ENCODE measurements at regions not wholly inside any gene's neighbourhood (a gene's known extent, or its start where the extent isn't known, plus 50 kb on each side); places are given as distances from the start of the nearest gene placed in this dataset.

GRCh38 chr7:85764034-85764433 lies 577.2 kb upstream of the SEMA3D start:
- no peaks in the 10 kb centered on the region for H3K4me1 Mint-ChIP-seq

DNA sequence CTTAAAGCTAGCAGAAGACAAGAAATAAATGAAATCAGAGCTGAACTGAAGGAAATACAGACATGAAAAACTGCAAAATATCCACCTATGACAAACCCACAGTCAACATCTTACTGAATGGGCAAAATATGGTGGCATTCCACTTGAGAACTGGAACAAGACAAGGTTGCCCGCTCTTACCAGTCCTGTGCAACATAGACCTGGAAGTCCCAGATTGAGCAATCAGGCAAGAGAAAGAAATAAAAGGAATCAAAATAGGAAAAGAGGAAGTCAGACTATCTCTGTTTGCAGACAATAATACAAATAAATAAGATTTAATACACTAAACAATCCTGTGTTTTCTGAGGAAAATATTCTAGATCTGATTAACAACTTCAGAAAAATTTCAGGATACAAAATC lies 570.5 kb upstream of the SEMA3D start:
- ATAC-seq (ENCODE audit: low read depth): no peak
- CTCF ChIA-PET: no interaction called here
- TF ChIP-seq EZH2 (IDR thresholded peaks at IDR 0.05; ENCODE audit: borderline replicate concordance, insufficient read depth, low read depth, low read length, poor library complexity, severe bottlenecking) (no peak), CTCF (IDR thresholded peaks at IDR 0.05) (no peak)

More at GRCh38 chr7:85764034-85764433, 577.2 kb upstream of the SEMA3D start:
- WGBS (ENCODE audit: insufficient coverage): no CpG with 5 or more reads among the region's 2 CpGs
- intact Hi-C loops (cut with micrococcal nuclease): no loop called here
- no peak overlapping the region for H3K9ac ChIP-seq (ENCODE audit: low read length)
- H3K9me3 ChIP-seq (ENCODE audit: control extremely low read depth in 1 of 3, control insufficient read depth in 2 of 3, insufficient read depth in 1 of 3, low read length in 2 of 3): peaks cover 0 to 4% (median 0%) of the 10 kb centered on the region in 3 donors
- no peak overlapping the region for H3K4me3 Mint-ChIP-seq
- no peak overlapping the region for H3K27ac ChIP-seq (ENCODE audit: low read length in 2 of 2)
- H3K4me3 ChIP-seq (ENCODE audit: control extremely low read depth in 1 of 5, extremely low read depth in 1 of 5, insufficient read depth in 1 of 5, low read depth in 2 of 5, low read length in 4 of 5): no peak overlapping the region
- H3K27ac Mint-ChIP-seq: no peak overlapping the region
- CTCF ChIA-PET: no interaction called here
- no peaks in the 10 kb centered on the region for H3K9me3 Mint-ChIP-seq (ENCODE audit: insufficient read depth)
- DNase-seq: no peak
- TF ChIP-seq CTCF (IDR thresholded peaks at IDR 0.05): no peak
- TF ChIP-seq EZH2 (IDR thresholded peaks at IDR 0.05; ENCODE audit: borderline replicate concordance, insufficient read depth, low read depth, low read length, poor library complexity, severe bottlenecking): no peak
- POLR2A ChIA-PET: no interaction called here
- no peak overlapping the region for H2AFZ ChIP-seq (ENCODE audit: insufficient read depth, low read depth, low read length, poor library complexity, severe bottlenecking)
- no peaks in the 10 kb centered on the region for H3K27me3 Mint-ChIP-seq
- no peak for ATAC-seq (ENCODE audit: low read depth)
- no peaks in the 10 kb centered on the region for H3K27me3 ChIP-seq (replicated peaks in 1 of 4; ENCODE audit: control extremely low read depth in 1 of 4, control insufficient read depth in 3 of 4, insufficient read depth in 4 of 4, low read length in 3 of 4)
- H3K4me1 ChIP-seq (ENCODE audit: control insufficient read depth in 2 of 2, insufficient read depth in 2 of 2, low read length in 2 of 2): no peaks in the 10 kb centered on the region
- H3K79me2 ChIP-seq (ENCODE audit: control insufficient read depth, insufficient read depth, low read length): no peaks in the 10 kb centered on the region
- H3K36me3 ChIP-seq (replicated peaks in 1 of 2; ENCODE audit: control extremely low read depth in 1 of 2, control insufficient read depth in 1 of 2, extremely low read depth in 1 of 2, insufficient read depth in 2 of 2, low read length in 1 of 2): no peaks in the 10 kb centered on the region
- H3K4me2 ChIP-seq (replicated peaks; ENCODE audit: low read depth, low read length, poor library complexity, severe bottlenecking): no peak overlapping the region
- no peaks in the 10 kb centered on the region for H4K20me1 ChIP-seq (ENCODE audit: control insufficient read depth, insufficient read depth, low read length, poor library complexity, severe bottlenecking)

More for the DNA sequence above, 570.5 kb upstream of the SEMA3D start:
- Mint-ChIP-seq H3K9me3 (ENCODE audit: insufficient read depth) (peaks cover 2% of the 10 kb centered on the region), H3K27ac (no peak overlapping the region), H3K4me1 (no peaks in the 10 kb centered on the region), H3K27me3 (no peaks in the 10 kb centered on the region), H3K4me3 (no peak overlapping the region)
- Histone ChIP-seq H3K9me3 (ENCODE audit: control extremely low read depth in 1 of 3, control insufficient read depth in 2 of 3, insufficient read depth in 1 of 3, low read length in 2 of 3) (no peaks in the 10 kb centered on the region), H3K36me3 (replicated peaks in 1 of 2; ENCODE audit: control extremely low read depth in 1 of 2, control insufficient read depth in 1 of 2, extremely low read depth in 1 of 2, insufficient read depth in 2 of 2, low read length in 1 of 2) (no peaks in the 10 kb centered on the region), H3K4me3 (ENCODE audit: control extremely low read depth in 1 of 5, extremely low read depth in 1 of 5, insufficient read depth in 1 of 5, low read depth in 2 of 5, low read length in 4 of 5) (no peak overlapping the region), H3K4me2 (replicated peaks; ENCODE audit: low read depth, low read length, poor library complexity, severe bottlenecking) (no peak overlapping the region), H3K27ac (ENCODE audit: low read length in 2 of 2) (no peak overlapping the region), H4K20me1 (ENCODE audit: control insufficient read depth, insufficient read depth, low read length, poor library complexity, severe bottlenecking) (no peaks in the 10 kb centered on the region), H2AFZ (ENCODE audit: insufficient read depth, low read depth, low read length, poor library complexity, severe bottlenecking) (no peak overlapping the region), H3K4me1 (ENCODE audit: control insufficient read depth in 2 of 2, insufficient read depth in 2 of 2, low read length in 2 of 2) (no peaks in the 10 kb centered on the region), H3K9ac (ENCODE audit: low read length) (no peak overlapping the region), H3K27me3 (replicated peaks in 1 of 4; ENCODE audit: control extremely low read depth in 1 of 4, control insufficient read depth in 3 of 4, insufficient read depth in 4 of 4, low read length in 3 of 4) (no peaks in the 10 kb centered on the region), H3K79me2 (ENCODE audit: control insufficient read depth, insufficient read depth, low read length) (no peaks in the 10 kb centered on the region)
- 100% methylated on average over 1 of the region's 1 CpG for WGBS (ENCODE audit: insufficient coverage)
- intact Hi-C loops (cut with micrococcal nuclease): no loop called here
- DNase-seq: no peak
- POLR2A ChIA-PET: no interaction called here
